H1 (cell line): ENCODE measurements at regions not wholly inside any gene's neighbourhood (a gene's known extent, or its start where the extent isn't known, plus 50 kb on each side); places are given as distances from the start of the nearest gene placed in this dataset.

Experiments
- BRCA1 ChIP-seq: IDR thresholded peaks from 2 replicates; pipeline ENCODE4 v1.6.1; 2012; ENCODE audit warnings: low read depth, low read length, improper control_type of control experiment
- SP4 ChIP-seq: IDR thresholded peaks from 2 replicates; pipeline ENCODE4 v1.6.1; 2012; ENCODE audit warnings: low read length, inconsistent platforms
- TF ChIP-seq, protein P1 (sequence below): IDR thresholded peaks from 2 replicates; pipeline ENCODE4 v1.6.1; 2012; ENCODE audit warnings: inconsistent platforms
- TF ChIP-seq, protein P2 (sequence below): fragments of 300-600 bp; sonication (generic); IDR thresholded peaks from 2 replicates; pipeline ENCODE4 v1.7.1; 2012; ENCODE audit warnings: low read length, moderate library complexity, mild to moderate bottlenecking, inconsistent platforms; ENCODE audit not compliant: insufficient replicate concordance

DNA sequence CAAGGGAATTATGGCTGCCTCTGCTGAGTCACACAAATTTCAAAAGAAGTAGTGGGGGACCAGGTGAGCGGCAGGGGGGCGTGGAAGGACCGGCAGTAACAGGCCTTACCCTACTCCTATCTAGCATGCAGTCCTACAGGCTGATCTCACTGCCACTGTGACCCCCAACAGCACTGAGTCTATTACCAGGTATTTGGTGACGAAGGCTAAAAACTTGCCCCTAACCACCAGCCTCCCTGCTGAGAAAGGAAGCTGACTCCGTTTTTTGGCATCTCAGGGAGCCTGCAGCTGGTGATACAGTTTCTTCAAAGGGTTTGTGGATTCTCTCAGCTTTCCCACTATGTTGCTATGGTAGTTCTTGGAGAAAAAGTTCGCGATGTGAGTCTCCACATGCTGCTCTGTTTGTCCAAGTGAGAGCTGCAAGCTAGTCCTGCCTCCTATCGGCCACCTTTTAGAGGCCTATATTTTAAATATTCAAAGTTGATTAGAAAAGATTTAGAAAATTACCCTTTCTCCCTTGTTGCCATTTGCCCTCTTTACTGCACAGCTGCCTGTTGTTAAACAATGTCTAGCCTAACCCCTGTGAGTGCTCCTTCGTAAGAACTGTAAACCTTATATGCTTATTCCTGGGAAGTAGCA lies 57.1 kb upstream of the SLCO1B1 start (continued):
- TF ChIP-seq BRCA1 (no peak), SP4 (no peak)
- TF ChIP-seq, protein P1, sequence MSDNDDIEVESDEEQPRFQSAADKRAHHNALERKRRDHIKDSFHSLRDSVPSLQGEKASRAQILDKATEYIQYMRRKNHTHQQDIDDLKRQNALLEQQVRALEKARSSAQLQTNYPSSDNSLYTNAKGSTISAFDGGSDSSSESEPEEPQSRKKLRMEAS = no peak
- TF ChIP-seq, protein P2, sequence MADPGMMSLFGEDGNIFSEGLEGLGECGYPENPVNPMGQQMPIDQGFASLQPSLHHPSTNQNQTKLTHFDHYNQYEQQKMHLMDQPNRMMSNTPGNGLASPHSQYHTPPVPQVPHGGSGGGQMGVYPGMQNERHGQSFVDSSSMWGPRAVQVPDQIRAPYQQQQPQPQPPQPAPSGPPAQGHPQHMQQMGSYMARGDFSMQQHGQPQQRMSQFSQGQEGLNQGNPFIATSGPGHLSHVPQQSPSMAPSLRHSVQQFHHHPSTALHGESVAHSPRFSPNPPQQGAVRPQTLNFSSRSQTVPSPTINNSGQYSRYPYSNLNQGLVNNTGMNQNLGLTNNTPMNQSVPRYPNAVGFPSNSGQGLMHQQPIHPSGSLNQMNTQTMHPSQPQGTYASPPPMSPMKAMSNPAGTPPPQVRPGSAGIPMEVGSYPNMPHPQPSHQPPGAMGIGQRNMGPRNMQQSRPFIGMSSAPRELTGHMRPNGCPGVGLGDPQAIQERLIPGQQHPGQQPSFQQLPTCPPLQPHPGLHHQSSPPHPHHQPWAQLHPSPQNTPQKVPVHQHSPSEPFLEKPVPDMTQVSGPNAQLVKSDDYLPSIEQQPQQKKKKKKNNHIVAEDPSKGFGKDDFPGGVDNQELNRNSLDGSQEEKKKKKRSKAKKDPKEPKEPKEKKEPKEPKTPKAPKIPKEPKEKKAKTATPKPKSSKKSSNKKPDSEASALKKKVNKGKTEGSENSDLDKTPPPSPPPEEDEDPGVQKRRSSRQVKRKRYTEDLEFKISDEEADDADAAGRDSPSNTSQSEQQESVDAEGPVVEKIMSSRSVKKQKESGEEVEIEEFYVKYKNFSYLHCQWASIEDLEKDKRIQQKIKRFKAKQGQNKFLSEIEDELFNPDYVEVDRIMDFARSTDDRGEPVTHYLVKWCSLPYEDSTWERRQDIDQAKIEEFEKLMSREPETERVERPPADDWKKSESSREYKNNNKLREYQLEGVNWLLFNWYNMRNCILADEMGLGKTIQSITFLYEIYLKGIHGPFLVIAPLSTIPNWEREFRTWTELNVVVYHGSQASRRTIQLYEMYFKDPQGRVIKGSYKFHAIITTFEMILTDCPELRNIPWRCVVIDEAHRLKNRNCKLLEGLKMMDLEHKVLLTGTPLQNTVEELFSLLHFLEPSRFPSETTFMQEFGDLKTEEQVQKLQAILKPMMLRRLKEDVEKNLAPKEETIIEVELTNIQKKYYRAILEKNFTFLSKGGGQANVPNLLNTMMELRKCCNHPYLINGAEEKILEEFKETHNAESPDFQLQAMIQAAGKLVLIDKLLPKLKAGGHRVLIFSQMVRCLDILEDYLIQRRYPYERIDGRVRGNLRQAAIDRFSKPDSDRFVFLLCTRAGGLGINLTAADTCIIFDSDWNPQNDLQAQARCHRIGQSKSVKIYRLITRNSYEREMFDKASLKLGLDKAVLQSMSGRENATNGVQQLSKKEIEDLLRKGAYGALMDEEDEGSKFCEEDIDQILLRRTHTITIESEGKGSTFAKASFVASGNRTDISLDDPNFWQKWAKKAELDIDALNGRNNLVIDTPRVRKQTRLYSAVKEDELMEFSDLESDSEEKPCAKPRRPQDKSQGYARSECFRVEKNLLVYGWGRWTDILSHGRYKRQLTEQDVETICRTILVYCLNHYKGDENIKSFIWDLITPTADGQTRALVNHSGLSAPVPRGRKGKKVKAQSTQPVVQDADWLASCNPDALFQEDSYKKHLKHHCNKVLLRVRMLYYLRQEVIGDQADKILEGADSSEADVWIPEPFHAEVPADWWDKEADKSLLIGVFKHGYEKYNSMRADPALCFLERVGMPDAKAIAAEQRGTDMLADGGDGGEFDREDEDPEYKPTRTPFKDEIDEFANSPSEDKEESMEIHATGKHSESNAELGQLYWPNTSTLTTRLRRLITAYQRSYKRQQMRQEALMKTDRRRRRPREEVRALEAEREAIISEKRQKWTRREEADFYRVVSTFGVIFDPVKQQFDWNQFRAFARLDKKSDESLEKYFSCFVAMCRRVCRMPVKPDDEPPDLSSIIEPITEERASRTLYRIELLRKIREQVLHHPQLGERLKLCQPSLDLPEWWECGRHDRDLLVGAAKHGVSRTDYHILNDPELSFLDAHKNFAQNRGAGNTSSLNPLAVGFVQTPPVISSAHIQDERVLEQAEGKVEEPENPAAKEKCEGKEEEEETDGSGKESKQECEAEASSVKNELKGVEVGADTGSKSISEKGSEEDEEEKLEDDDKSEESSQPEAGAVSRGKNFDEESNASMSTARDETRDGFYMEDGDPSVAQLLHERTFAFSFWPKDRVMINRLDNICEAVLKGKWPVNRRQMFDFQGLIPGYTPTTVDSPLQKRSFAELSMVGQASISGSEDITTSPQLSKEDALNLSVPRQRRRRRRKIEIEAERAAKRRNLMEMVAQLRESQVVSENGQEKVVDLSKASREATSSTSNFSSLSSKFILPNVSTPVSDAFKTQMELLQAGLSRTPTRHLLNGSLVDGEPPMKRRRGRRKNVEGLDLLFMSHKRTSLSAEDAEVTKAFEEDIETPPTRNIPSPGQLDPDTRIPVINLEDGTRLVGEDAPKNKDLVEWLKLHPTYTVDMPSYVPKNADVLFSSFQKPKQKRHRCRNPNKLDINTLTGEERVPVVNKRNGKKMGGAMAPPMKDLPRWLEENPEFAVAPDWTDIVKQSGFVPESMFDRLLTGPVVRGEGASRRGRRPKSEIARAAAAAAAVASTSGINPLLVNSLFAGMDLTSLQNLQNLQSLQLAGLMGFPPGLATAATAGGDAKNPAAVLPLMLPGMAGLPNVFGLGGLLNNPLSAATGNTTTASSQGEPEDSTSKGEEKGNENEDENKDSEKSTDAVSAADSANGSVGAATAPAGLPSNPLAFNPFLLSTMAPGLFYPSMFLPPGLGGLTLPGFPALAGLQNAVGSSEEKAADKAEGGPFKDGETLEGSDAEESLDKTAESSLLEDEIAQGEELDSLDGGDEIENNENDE = no peak
- TF ChIP-seq, all 59 proteins: peak for 0
